SKM-1 treated with dmso at 0.1 percent for 144 hours (cell line): ENCODE measurements at regions not wholly inside any gene's neighbourhood (a gene's known extent, or its start where the extent isn't known, plus 50 kb on each side); places are given as distances from the start of the nearest gene placed in this dataset.
"Not testable (repeated sequence)": the region's sequence is repeated elsewhere in the genome, so short reads cannot be mapped to it uniquely, and the experiment has no call there.

ENCODE experiments used
- DNase-seq: peaks from one replicate; lab custom pipeline; 2025; ENCODE audit not compliant: unreplicated experiment; lab: John Stamatoyannopoulos, UW

DNA sequence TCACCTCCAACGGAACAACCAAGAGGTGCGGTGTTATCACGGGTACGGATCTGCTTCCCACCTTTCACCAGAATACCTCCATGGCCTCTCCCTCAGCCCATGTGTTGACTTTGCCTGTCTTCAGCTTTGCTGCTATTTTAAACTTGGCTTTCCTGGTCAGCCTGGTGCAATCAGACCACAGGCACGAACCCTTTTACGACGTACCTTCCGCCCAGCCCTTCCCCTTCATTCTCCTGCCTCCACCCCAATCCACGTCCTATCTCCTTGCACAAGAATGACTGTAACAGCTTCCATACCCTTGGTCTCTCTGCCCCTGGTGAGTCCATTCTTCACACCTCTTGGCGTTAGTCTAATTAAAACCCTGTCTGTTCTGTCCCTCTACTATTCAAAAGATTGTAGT, 431.7 kb downstream of the EFNB2 start:
- DNase-seq, result no peak

DNA sequence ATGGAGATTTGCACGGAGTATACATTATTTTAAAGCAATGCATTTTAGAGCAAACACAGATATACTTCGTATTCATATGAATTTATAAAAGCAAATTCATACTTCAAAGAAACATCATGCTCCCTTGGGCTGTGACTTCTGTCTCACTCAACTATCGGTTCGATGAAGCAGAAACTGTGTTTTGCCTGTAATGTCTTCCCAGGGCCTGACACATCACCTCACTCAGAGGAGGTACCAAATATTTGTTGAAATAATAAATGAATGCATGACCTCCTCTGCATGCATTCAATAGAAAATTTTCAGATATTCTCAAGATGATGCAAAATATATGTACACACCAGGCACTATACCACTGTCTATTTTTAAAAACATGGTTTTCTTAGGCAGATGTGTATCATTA, 432.7 kb downstream of the EFNB2 start:
- DNase-seq, result no peak

DNA sequence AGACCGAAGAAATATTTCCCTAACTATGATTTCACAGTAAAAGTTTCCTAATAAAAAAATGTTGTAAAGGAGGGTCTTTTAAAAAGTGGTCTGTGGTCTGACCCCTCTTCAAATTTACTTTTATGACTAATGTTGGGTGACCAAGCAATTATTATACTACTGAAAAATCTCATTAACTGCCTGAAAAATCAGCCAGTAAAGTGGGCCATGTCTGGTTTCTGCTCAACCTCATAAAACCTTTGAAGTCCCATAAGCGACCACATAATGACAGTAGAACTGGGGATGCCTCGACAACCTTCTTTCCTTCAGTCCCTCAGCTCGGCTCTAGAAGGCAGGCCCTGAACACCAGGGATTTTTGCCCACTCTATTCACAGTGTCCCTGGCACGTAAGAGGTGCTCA, 434.3 kb downstream of the EFNB2 start:
- DNase-seq, result no peak

DNA sequence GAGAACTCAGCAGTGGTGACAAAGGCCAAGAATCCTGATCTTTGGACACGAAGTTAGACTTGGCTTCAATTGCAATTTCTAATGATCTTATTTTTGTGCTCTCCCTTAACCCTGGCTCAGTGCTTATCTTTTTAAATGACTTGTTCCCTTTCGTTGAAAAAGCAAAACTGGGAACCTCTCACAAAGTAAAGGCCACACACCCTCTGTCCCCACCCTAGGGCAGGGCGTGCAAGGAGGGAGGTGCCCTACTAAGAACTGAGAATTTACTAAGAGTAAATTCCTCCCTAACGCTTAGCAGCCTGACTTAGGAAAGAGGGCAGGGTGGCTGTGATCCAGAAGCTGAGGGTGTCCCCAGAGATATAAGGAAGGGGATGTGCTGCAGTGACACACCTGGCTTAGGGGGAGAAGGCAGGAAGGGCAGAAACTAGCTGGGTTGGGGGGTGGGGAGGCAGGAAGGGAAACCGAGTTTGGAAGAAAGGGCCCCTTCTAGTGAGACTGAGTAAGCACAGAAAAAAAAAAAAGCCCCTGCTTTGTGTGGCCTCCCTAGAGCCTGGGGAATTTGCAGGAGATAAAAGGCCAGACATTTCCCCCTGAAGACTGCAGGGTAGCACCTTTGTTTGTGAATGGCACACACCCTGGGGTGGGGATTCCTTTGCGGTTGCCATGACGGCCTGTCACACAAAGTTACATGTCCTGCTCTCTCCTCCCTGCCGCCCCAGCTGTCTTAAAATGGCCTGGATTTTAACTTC, 435.1 kb downstream of the EFNB2 start:
- no peak for DNase-seq

DNA sequence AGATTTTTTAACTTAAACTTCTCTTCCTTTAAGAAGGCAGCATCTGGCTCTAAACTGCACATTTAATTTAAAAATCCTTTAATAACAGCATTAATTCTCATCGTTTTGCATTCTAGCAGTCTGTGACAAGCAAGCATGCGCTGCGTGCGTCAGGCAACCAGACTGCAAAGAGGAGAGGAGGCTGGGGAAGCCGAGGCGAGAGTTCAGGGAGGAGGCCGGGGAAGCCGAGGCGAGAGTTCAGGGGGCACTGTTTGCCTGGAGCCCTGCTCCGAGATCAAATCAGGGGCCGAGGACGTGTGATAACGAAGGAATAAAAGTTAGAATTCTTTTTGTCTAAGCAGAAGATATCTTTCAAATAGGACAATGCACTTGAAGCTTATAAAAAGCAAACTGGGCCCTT, 435.7 kb downstream of the EFNB2 start:
- DNase-seq, result no peak

DNA sequence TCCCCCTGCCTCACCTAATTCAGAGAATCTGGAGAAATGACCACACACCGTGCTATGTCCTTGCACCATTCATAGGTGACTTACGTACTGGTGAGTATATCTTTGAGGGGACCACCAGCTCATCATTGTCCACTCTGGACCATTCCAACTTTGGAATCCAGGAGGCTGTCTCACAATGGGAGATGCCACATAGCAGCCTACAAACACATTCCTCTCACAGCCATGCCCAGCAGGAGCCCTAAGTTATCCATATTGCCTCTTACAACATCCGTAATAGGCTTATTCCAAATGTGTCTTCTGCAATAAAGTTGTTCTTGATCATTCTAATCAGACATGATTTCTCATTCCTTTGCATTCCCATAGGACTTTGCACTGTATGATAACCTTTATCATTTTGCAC, 436.7 kb downstream of the EFNB2 start:
- DNase-seq, result no peak

DNA sequence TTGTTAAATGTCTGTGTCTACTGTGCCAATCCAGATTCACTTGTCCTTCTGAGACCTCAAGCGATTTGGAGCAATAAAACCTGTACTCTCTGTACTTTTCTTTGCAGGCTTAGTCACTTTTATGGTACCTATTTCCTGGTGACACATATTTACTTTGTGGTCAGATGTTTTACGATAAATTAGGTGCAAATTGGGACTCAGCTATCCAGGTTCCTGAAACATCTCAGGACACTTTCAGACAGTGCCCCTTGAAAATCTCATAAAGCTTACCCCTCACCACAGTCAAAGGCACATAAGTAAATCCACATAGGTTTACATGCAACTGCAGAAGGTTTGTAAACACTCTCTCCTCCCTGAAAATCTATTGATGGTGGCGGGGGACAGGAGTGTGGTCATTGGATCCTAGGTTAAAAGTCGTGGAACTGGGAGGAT, 438.8 kb downstream of the EFNB2 start:
- no peak for DNase-seq

DNA sequence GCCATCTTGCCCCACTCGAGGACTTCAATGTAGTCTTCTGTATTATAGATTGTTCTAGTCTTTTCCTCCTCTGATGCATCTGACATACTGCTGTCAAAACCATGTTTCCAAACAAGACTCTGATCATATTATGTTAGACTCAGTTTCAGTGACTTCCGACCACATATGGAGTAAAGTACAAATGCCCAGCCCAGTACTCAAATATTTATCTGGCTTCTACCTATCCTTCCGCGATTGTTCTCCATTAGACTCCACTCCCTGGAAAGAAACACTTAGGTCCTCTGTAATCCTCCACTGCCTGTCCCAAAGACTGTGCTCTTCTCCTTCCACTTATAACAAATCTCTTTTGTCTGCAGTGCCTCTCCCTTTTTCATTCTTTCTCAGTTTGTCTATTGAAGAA, 439.5 kb downstream of the EFNB2 start:
- no peak for DNase-seq

DNA sequence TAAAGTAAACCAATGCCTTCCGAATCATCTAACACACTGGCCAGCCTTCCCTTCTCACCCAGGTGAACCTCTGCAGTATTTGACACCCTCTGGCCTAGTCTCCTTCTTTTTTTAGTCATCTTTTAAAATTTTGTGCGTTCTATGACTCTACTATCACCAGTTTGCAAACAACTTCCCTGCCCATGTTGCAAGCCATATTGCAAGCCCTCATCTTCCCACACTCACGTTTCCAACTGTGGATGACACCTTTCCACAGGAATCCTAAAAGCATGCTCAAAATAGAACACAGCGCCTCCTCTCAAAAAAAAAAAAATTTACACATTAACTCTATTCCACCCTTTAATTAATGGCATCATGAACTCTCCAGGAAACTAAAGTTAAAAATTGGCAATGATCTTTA, 440.1 kb downstream of the EFNB2 start:
- DNase-seq, result no peak

DNA sequence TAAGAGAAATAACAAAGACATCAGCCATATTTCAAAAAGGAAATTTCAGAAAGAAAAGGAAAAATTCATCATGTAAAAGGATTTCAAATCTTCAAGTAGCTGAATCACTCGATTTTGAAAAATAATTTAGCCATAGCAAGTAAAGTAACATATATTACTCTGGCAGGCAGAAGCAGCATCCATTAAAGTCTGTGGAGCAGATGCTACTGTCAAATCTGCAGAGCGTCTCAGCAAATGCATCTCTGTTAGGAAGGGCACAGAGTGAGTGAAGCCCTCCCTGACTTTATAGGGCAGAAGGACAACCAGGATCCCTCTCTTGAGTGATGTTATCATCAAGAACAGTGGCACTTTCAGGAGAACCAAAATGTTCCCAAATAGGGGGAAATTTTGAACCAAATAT, 445.5 kb downstream of the EFNB2 start:
- DNase-seq, result no peak

DNA sequence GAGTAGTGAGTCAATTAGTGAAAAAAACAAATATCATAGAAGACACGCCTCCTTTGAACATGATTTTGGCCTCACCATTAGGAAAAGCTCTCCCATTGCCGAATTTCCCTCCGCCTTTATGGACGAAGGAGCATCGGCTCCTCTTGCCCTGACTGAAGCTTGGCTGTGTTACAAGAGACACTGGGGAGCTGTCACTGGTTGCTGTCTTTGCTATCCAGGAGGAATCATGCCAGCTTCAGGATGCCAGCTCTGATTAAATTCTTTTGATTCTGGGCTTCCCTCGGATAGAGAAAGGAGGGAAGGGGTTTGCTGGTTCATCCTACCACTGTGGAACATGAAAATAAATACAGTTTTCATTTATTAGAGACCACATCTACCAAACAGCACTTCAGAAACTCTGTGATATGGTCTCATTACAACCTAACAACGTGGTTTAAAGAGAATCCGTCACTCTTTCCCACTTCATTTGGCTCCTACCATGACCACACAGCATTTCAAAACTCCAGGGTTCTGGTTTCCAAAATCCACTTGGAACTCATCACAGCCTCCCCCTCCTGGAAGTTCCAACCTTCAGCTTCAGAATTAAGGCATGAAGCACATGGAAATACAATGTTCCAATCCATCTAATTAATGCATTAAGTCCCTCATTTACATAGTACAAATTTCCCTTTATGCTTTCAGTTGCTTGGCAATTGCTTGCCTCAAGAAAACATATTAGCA, 446.0 kb downstream of the EFNB2 start:
- no peak for DNase-seq

DNA sequence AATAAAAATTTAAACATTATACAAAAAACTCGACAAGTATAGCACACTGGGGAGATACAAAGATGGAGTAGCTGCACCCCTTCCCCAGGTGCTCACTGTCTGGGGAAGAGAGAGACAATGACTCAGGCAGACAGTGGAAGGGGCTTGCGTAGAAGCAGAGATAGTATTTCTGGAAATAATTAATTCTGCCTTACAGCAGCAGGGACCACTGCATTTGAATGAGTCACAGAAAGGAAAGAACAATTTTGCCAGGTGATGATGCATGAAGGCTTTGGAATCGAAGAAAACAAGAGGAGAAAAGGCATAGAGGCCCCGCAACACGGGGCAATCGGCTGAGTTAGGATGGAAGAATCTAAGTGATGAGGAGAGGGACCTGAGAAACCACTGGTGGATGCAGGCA, 447.4 kb downstream of the EFNB2 start:
- DNase-seq, result no peak

DNA sequence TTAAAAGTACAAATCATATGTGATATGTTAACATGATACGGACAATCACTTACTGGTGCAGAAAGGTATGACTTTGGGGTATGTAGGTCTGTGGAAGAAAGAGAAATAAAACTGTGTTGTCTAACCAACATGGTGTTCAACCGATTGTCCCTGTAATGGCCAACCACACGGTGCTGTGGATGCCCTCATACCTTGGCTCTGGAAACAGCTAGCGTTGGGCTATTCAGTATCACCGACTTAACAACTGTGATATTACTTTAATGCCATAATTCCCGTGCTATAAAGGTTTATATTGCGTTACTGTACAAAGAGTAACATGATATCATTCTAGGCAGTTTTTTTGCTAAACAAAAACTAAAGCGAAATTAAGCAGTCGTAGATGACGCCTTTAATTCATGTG, 448.3 kb downstream of the EFNB2 start:
- no peak for DNase-seq

DNA sequence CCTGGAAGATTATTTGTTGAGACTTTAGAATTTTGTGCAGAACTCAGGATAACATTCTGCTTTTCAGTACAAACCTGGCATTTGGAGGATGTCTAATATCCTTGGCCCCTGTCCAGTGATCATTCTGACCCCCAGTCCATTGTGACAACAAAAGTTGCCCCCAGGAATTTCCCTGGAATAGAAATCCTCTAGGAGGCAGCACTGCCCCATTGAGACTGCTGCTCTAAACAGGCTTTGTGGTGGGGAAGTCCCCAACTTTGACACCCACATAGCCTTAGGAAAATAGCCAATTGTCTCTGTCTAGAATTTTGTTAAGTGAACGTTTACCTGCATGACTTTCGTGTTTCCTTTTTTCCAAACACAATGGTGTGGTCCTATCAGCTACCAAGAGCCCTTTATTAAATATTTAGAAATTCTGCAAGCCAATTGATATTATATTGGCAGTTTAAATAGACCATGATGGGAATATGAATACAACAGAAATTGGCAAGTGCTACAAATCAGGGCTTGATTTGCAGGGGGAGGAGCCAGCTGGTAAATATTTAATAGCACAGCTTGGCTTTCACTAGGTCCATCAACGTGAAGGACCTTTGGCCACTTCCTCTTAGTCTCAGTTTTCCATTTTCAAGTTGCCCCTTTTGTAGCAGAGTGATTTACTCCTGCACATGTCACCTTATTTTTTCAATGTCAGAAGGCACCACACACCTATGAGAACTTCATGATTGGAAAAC, 451.7 kb downstream of the EFNB2 start:
- no peak for DNase-seq

DNA sequence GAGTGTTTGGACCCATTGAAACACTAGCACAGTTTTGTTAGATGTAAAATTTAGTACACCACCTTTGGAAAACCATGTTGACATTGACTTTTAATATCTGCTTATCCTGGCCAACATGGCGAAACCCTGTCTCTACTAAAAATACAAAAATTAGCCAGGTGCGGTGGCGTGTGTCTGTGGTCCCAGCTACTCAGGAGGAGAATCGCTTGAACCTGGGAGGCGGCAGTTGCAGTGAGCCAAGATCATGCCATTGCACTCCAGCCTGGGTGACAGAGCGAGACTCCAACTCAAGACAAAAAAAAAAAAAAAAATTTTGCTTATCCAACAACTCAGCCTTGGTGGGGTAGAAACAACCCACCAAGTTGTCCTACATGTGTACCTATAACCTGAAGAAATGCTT, 454.2 kb downstream of the EFNB2 start:
- DNase-seq, result not testable (repeated sequence)

DNA sequence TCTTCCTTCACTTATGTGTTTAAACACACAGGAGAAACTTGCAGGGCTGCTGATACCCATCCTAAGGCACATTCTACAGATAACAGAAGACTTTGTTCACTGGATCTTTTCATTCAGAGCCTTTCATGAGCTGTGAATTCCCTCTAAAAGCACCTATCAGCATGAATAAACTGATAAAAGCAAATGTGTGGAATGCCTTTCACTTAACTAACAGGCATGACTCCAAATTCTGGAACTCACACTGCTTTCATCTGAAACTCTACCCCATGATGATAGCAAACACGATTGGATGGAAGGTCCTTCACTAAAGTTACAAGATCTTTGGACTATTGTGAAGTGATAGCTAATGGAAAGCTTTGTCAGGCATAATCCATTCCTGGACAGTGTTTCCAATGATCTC, 457.3 kb downstream of the EFNB2 start:
- DNase-seq, result no peak

DNA sequence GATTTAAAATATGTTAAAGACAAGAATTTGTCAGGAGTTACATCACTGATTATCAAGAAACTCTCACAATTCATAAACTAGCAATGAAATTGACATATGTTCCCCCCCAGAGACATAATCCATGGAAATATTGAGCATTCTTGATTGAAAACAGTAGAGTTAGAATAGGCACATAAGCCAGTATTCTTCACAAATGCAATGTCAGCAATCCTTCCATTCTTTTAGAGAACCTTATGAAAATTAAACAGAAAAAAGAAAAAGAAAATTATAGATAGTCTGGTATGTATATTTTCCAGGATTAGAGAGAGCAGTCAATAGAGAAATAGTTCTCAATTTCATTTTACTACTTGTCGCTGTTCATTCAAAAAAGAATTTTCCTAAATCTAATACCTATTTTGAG, 458.4 kb downstream of the EFNB2 start:
- DNase-seq, result no peak

DNA sequence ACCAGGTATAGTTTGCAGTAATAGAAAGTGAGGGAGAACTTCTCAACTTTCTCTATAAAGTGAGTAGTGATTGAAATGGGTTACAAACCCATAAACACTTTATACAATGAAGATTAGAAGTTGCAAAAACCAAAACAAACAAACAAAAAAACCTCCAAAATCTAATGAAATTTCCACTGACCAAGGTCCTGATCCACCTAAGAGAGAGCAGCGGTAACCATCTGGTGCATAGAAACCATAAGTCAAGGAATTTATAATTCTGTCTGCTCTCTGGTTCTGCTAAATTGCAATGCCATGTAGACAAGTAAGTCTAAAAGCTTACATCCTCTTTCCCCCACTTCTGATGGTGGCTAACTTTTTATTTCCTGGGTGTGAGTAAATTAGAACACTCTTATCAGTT, 463.4 kb downstream of the EFNB2 start:
- DNase-seq, result no peak

DNA sequence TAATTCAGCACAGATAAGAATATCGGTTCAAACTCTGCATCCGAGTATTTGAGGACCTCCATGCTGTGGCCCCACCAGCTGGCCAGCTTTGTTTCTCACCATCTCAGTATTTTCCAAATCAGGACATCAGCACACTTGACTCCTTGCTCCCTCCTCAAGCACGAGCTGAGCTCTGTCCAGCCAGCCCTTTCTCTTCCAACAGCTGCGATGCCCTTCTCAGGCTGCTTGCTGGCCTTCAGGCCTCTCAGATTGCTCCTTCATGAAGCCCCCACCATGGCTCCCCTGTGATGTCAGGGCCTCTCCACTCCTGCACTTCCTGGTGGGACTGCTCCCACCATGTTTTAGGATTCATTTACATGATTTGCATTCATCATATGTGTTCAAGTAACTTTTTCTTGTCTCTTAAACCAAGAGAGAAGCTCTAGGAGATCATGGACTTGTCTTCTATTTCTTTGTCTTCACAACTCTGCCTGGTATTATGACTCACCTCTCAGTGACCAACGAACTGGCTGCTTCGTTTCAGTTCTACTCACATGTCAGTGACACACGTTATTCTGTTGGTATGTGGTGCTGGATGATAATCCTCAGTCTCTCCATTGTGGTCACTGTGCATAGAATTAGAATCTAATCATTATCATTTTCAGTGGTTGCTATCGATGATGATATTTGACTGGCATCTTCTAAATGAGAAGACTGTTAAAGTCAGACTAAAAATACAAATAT, 471.7 kb downstream of the EFNB2 start:
- no peak for DNase-seq

DNA sequence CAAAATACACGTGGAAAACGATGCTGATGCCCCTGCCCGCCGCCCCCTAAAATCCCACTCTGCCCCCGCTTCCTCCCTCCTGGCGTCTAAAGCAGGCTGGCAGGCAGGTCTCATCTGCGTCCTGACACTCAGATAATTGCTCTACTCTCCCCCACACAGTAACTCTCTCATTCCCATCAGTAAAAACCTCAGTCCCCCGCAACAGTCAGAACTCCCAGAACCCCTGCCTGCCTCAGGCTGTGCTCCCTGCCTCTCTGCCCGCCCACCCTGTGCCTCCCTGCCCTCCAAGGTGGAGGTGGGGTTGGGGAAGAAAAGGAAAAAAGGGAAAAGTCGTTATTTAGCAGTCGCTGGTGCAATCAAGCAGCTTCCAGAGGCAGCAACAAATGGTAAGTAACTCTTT, 473.7 kb downstream of the EFNB2 start:
- no peak for DNase-seq

DNA sequence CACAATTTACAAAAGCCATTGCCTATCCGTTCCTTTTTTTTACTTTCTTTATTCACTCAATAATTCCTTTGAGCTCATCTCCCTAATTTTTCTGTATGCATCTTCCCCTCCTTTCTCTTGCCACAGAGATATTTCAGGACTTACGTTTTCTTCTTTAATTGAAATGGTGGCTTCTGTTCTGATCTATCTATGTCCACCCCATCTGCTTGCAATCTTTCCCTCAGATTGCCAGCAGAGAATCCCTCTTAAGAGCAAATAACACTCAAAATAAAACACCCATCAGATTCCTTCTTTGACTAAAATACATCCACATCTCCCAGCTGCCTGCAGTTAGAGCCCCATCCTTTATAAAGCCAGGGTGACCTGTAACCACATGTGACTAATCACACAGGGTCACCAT, 478.6 kb downstream of the EFNB2 start:
- no peak for DNase-seq
